GM12878 (cell line): ENCODE measurements at regions not wholly inside any gene's neighbourhood (a gene's known extent, or its start where the extent isn't known, plus 50 kb on each side); places are given as distances from the start of the nearest gene placed in this dataset.
A peak's percentile ranks its signal among the peaks of the same experiment; 100 is the strongest.
"Not testable (repeated sequence)": the region's sequence is repeated elsewhere in the genome, so short reads cannot be mapped to it uniquely, and the experiment has no call there.

Source experiments
- ATAC-seq: fragments of 200-7000 bp; cut with Tn5 transposase; 3 replicates; pipeline ENCODE4 v1.9.1; 2020; ENCODE audit warnings: mild to moderate bottlenecking, moderate library complexity
- BruUV-seq: library from RNA; stranded (reverse); fragments of 400-500 nt; replicated peaks from 2 replicates; lab custom pipeline; 2021; lab: Mats Ljungman, UMichigan
- CTCF ChIA-PET: fragments of 300-600 bp; sonication (Branson Sonifier 250); formaldehyde crosslinking; extraction: SDS; loops from one replicate; lab custom pipeline; 2021; ENCODE audit warnings: inconsistent platforms; lab: Yijun Ruan, JAX
- POLR2A ChIA-PET: fragments of 350-600 bp; formaldehyde crosslinking; extraction: SDS; loops from one replicate; lab custom pipeline; 2021; ENCODE audit warnings: inconsistent platforms; lab: Charles Lee
- RAD21 ChIA-PET: fragments of 300-600 bp; sonication (Branson Sonifier 250); formaldehyde crosslinking; loops from one replicate; lab custom pipeline; 2023; ENCODE audit warnings: antibody characterized with exemption; ENCODE audit not compliant: unreplicated experiment; lab: Charles Lee
- SMC1A ChIA-PET: fragments of 300-600 bp; sonication (Branson Sonifier 250); formaldehyde crosslinking; loops from one replicate; lab custom pipeline; 2023; ENCODE audit not compliant: unreplicated experiment, uncharacterized antibody; lab: Charles Lee
- DNase-seq: peaks from one replicate; pipeline ENCODE4 v3.0.0-alpha.2; 2011; ENCODE audit warnings: low read depth, low spot score
- FAIRE-seq: peaks from 3 replicates; lab custom pipeline; 2011; peaks lifted over from hg19 to GRCh38; lab: Jason Lieb, UNC
- H2AFZ ChIP-seq: 2 replicates; pipeline ENCODE4 v1.6.0; 2011; ENCODE audit warnings: low read depth, low read length, control low read depth; ENCODE audit not compliant: control insufficient read depth
- H3K27ac ChIP-seq: 2 replicates; pipeline ENCODE4 v1.5.1; 2011; ENCODE audit warnings: control low read depth; ENCODE audit not compliant: control insufficient read depth, insufficient read depth
- H3K27me3 ChIP-seq, 2 experiments: replicated peaks in 1 of 2; 2 replicates each; pipeline versions ENCODE4 v1.6.0 to v1.6.1; 2011; ENCODE audit warnings: low read length in 1 of 2; ENCODE audit not compliant: control insufficient read depth in 2 of 2, insufficient read depth in 2 of 2
- H3K36me3 ChIP-seq, 2 experiments: 2 replicates each; pipeline ENCODE4 v1.5.1; 2011; ENCODE audit warnings: low read length in 1 of 2; ENCODE audit not compliant: control insufficient read depth in 2 of 2, insufficient read depth in 2 of 2
- H3K4me1 ChIP-seq: 2 replicates; pipeline ENCODE4 v1.6.1; 2011; ENCODE audit warnings: mild to moderate bottlenecking, low read length, moderate library complexity, mixed read lengths; ENCODE audit not compliant: control insufficient read depth, insufficient read depth
- H3K4me2 ChIP-seq: 2 replicates; pipeline ENCODE4 v1.6.0; 2011; ENCODE audit warnings: control low read depth; ENCODE audit not compliant: control insufficient read depth, insufficient read depth
- H3K4me3 ChIP-seq: fragments of 200-600 bp; sonication (generic); 2 replicates; pipeline ENCODE4 v1.5.1; 2016
- H3K79me2 ChIP-seq: 2 replicates; pipeline ENCODE4 v1.6.0; 2011; ENCODE audit warnings: low read length; ENCODE audit not compliant: control insufficient read depth, insufficient read depth
- H3K9ac ChIP-seq: 2 replicates; pipeline ENCODE4 v1.8.0; 2011; ENCODE audit warnings: low read length, control low read depth, mixed read lengths; ENCODE audit not compliant: control insufficient read depth, insufficient read depth
- H3K9me3 ChIP-seq: replicated peaks from 3 replicates; pipeline ENCODE4 v1.5.1; 2011; ENCODE audit warnings: mild to moderate bottlenecking, low read length; ENCODE audit not compliant: control insufficient read depth, insufficient read depth
- H4K20me1 ChIP-seq: 2 replicates; pipeline ENCODE4 v1.6.0; 2011; ENCODE audit not compliant: control insufficient read depth, insufficient read depth
- WGBS: methylation state at CpG from one replicate; pipeline ENCODE4 v1.1.6; 2016; ENCODE audit warnings: low lambda C conversion rate; ENCODE audit not compliant: insufficient replicate concordance, insufficient coverage; ENCODE audit errors: missing lambda C conversion rate; 5-methylcytosine and 5-hydroxymethylcytosine counted together
- in situ Hi-C: fragments of 300-500 bp; cut with MboI; formaldehyde crosslinking; loops from 9 replicates; pipeline ENCODE4 v1.14.3; 2018; ENCODE audit warnings: mixed read lengths
- intact Hi-C: fragments of 100-400 bp; cut with micrococcal nuclease; formaldehyde crosslinking; loops from one replicate; pipeline ENCODE4 v1.14.2; 2022; ENCODE audit not compliant: unreplicated experiment

DNA sequence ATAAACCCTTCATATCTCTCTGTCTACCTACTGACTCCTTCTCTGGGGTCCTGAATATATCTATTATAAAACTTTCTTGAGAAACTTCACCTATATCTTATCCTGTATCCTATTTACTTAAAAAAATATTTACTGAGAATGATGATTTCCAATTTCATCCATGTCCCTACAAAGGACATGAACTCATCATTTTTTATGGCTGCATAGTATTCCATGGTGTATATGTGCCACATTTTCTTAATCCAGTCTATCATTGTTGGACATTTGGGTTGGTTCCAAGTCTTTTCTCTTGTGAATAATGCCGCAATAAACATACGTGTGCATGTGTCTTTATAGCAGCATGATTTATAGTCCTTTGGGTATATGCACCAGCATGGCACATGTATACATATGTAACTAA, 301.7 kb upstream of the RAI14 start:
- POLR2A ChIA-PET, H4K20me1 ChIP-seq, H2AFZ ChIP-seq, SMC1A ChIA-PET, H3K27ac ChIP-seq, intact Hi-C loops, H3K9me3 ChIP-seq, H3K27me3 ChIP-seq, H3K4me2 ChIP-seq, H3K9ac ChIP-seq, H3K4me3 ChIP-seq, ATAC-seq, BruUV-seq, H3K79me2 ChIP-seq, H3K4me1 ChIP-seq, FAIRE-seq, DNase-seq, CTCF ChIA-PET, in situ Hi-C loops, RAD21 ChIA-PET, H3K36me3 ChIP-seq: not testable (repeated sequence)
- WGBS, result 100% methylated on average over 2 of the region's 2 CpGs

DNA sequence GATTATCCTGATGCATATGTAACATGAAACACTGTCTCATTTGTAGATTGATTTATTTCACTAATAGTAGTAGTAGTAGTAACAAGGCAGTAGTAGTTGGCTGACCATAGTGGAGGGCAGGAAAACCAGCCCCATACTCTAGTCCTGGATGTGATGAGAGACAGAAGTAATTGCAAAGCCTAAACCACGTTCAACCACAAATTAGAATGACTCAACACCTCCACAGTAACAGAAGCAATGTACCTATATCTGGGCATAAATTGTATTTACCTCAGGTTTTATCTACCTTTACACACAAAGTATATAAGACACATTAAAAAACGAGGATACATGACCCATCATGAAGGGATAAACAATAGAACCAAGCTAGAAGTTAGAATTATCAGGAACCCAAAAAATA, 284.7 kb upstream of the RAI14 start:
- H3K27ac ChIP-seq, H3K9ac ChIP-seq, FAIRE-seq, H3K79me2 ChIP-seq, intact Hi-C loops, H3K27me3 ChIP-seq, RAD21 ChIA-PET, H3K4me2 ChIP-seq, BruUV-seq, POLR2A ChIA-PET, H3K4me1 ChIP-seq, CTCF ChIA-PET, H2AFZ ChIP-seq, SMC1A ChIA-PET, H3K4me3 ChIP-seq, H4K20me1 ChIP-seq, H3K36me3 ChIP-seq, in situ Hi-C loops, H3K9me3 ChIP-seq, DNase-seq: not testable (repeated sequence)
- 4% methylated on average over 1 of the region's 2 CpGs for WGBS
- peak; percentile 61 for ATAC-seq

DNA sequence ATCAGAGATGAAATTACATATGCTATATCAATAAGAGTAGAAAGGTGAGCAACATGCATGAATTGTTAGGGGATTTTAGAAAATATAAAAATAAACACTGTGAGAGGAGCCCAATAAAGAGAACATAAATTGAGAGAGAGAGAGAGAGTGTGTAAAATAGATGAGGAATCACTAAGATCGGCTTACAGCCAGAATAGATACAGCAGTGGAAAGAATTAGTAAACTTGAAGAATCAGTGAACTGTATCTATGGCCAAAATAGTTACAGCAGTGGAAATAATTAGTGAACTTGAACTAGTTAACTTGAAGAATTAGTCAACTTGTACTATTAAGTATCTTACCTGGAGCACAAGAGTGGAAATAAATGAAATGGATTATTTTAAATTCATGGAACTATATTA, 284.3 kb upstream of the RAI14 start:
- intact Hi-C loops, SMC1A ChIA-PET, H3K27ac ChIP-seq, RAD21 ChIA-PET, H4K20me1 ChIP-seq, H3K4me1 ChIP-seq, CTCF ChIA-PET, FAIRE-seq, H3K9me3 ChIP-seq, H3K4me2 ChIP-seq, POLR2A ChIA-PET, H2AFZ ChIP-seq, H3K4me3 ChIP-seq, H3K36me3 ChIP-seq, H3K27me3 ChIP-seq, DNase-seq, BruUV-seq, in situ Hi-C loops, H3K9ac ChIP-seq, H3K79me2 ChIP-seq: not testable (repeated sequence)
- WGBS, result 0% methylated on average over 1 of the region's 1 CpG
- peak; percentile 59 for ATAC-seq

DNA sequence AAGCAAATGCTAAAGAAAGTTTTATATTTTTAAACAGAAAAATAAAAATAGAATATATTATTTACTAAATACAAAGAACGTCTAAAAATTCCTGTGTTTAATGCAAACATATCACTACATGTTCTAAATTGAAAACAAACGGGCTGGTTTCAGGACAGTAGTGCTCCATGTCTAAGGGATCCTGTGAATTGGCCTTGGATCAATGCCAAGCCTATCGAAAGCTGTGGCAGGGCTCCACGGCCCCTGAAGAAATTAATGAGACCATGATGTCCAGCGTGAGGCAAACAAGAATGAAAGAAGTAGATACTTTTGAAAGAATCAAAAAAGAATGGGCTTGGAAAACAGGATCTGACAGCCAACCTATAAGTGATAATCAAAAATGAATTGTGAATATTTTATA, 283.4 kb upstream of the RAI14 start:
- H3K27me3 ChIP-seq, H4K20me1 ChIP-seq, H3K4me2 ChIP-seq, H3K36me3 ChIP-seq, RAD21 ChIA-PET, H3K9me3 ChIP-seq, H2AFZ ChIP-seq, in situ Hi-C loops, H3K4me3 ChIP-seq, intact Hi-C loops, CTCF ChIA-PET, POLR2A ChIA-PET, DNase-seq, FAIRE-seq, ATAC-seq, H3K79me2 ChIP-seq, H3K4me1 ChIP-seq, H3K9ac ChIP-seq, BruUV-seq, SMC1A ChIA-PET, H3K27ac ChIP-seq: not testable (repeated sequence)
- WGBS, result 31% methylated on average over 4 of the region's 5 CpGs
